ENCODE measurements at regions not wholly inside any gene's neighbourhood (a gene's known extent, or its start where the extent isn't known, plus 50 kb on each side); places are given as distances from the start of the nearest gene placed in this dataset.

GRCh38 chr16:51569203-51569931 lies 418.3 kb upstream of the SALL1 start:
- H3K9me3 ChIP-seq = no peaks in the 10 kb centered on the region
- H3K4me3 ChIP-seq = no peak overlapping the region
- no peaks in the 10 kb centered on the region for H3K4me1 ChIP-seq
- intact Hi-C loops (cut with DNase I; ENCODE audit: low total_unique reads) = no loop called here
- no peak overlapping the region for H3K27ac ChIP-seq
- no peaks in the 10 kb centered on the region for H3K27me3 ChIP-seq
- no peak for DNase-seq
- TF ChIP-seq POLR2A (IDR thresholded peaks at IDR 0.05) = no peak
- no peak for TF ChIP-seq CTCF (IDR thresholded peaks at IDR 0.05)
- no peaks in the 10 kb centered on the region for H3K36me3 ChIP-seq

GRCh38 chr16:51567911-51568310 lies 416.8 kb upstream of the SALL1 start:
- TF ChIP-seq POLR2A (IDR thresholded peaks at IDR 0.05) (no peak), CTCF (IDR thresholded peaks at IDR 0.05) (no peak)
- DNase-seq = no peak
- no peak overlapping the region for H3K4me3 ChIP-seq
- H3K36me3 ChIP-seq = no peaks in the 10 kb centered on the region
- no peaks in the 10 kb centered on the region for H3K27me3 ChIP-seq
- intact Hi-C loops (cut with DNase I; ENCODE audit: low total_unique reads) = no loop called here
- no peaks in the 10 kb centered on the region for H3K9me3 ChIP-seq
- H3K4me1 ChIP-seq = no peaks in the 10 kb centered on the region
- H3K27ac ChIP-seq = no peak overlapping the region

- TF ChIP-seq CTCF (IDR thresholded peaks at IDR 0.05) (no peak), POLR2A (IDR thresholded peaks at IDR 0.05) (no peak)
- no peak overlapping the region for H3K4me3 ChIP-seq
- intact Hi-C loops (cut with DNase I; ENCODE audit: low total_unique reads) = no loop called here
- no peaks in the 10 kb centered on the region for H3K4me1 ChIP-seq
- no peaks in the 10 kb centered on the region for H3K9me3 ChIP-seq
- DNase-seq = no peak
- no peaks in the 10 kb centered on the region for H3K27me3 ChIP-seq
- no peak overlapping the region for H3K27ac ChIP-seq
- H3K36me3 ChIP-seq = no peaks in the 10 kb centered on the region
These were observed 414.1 kb upstream of the SALL1 start for GRCh38 chr16:51565184-51565583.

GRCh38 chr16:51562891-51563290 lies 411.8 kb upstream of the SALL1 start:
- DNase-seq = no peak

More at GRCh38 chr16:51562891-51563290, 411.8 kb upstream of the SALL1 start:
- Histone ChIP-seq H3K27ac (no peak overlapping the region), H3K4me3 (no peak overlapping the region), H3K36me3 (no peaks in the 10 kb centered on the region), H3K4me1 (no peaks in the 10 kb centered on the region), H3K27me3 (no peaks in the 10 kb centered on the region), H3K9me3 (no peaks in the 10 kb centered on the region)
- intact Hi-C loops (cut with DNase I; ENCODE audit: low total_unique reads) = no loop called here
- no peak for TF ChIP-seq POLR2A (IDR thresholded peaks at IDR 0.05)
- no peak for TF ChIP-seq CTCF (IDR thresholded peaks at IDR 0.05)

Measured in uterus (tissue), 3 donors.